ENCODE measurements at regions not wholly inside any gene's neighbourhood (a gene's known extent, or its start where the extent isn't known, plus 50 kb on each side); places are given as distances from the start of the nearest gene placed in this dataset.

DNA sequence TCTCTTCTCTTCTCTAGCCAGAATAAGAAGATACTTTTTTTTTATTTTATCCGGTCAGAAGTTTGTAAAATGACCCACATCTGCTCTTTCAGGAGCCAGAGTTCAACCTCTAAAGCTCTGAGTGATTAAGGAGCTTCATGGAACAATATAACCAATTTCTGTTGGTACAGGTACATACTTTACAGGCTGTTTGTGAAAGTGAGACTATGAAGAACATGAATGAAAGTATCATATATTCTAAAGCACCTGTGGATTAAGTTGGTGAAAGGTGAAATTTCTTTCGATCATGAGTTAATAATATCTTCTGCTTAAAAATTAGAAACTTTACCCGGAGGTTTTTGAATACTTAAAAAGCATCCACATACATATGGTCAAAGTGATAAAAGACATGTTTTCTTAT lies 65.2 kb downstream of the DMRT2 start:
- Histone ChIP-seq H2AFZ (ENCODE audit: low read depth, low read length, poor library complexity, severe bottlenecking) (no peak overlapping the region), H3K9ac (ENCODE audit: low read length) (no peak overlapping the region), H3K9me2 (ENCODE audit: insufficient read depth) (no peaks in the 10 kb centered on the region), H3K27ac (ENCODE audit: low read depth, low read length) (no peak overlapping the region), H3K27me3 (ENCODE audit: insufficient read depth, low read length) (no peaks in the 10 kb centered on the region), H4K20me1 (ENCODE audit: insufficient read depth) (no peaks in the 10 kb centered on the region), H3K4me1 (ENCODE audit: control insufficient read depth in 1 of 2, insufficient read depth in 2 of 2, low read length in 2 of 2) (no peaks in the 10 kb centered on the region), H3K79me2 (ENCODE audit: insufficient read depth, low read length) (no peaks in the 10 kb centered on the region), H3K36me3 (ENCODE audit: control insufficient read depth in 1 of 2, insufficient read depth in 2 of 2, low read length in 2 of 2) (no peaks in the 10 kb centered on the region), H3K9me3 (ENCODE audit: control insufficient read depth in 1 of 2, insufficient read depth in 1 of 2, low read depth in 1 of 2, low read length in 2 of 2) (peaks cover 0 to 4% of the 10 kb centered on the region in 2 experiments; a peak in 2 of 4 replicates), H3K4me3 (replicated peaks in 1 of 2; ENCODE audit: low read depth in 1 of 2, low read length in 2 of 2) (no peak overlapping the region), H3K4me2 (ENCODE audit: low read length) (no peak overlapping the region)
- ChIA-PET POLR2A (no interaction called here), RAD21 (ENCODE audit: low non-redundant PET in 1 of 2, low total read pairs in 2 of 2, uncharacterized antibody in 2 of 2, unreplicated experiment in 2 of 2) (no interaction called here), CTCF (no interaction called here)
- DNase-seq (ENCODE audit: low read depth, low spot score) (no peak), ATAC-seq (no peak)
- intact Hi-C loops (cut with micrococcal nuclease), result no loop called here
- no peak for TF ChIP-seq POLR2A (IDR thresholded peaks at IDR 0.05; ENCODE audit: borderline replicate concordance, extremely low read depth, insufficient read depth, insufficient read length)
- no peak for TF ChIP-seq SRF (IDR thresholded peaks at IDR 0.05; ENCODE audit: low read depth)
- no peak for TF ChIP-seq TCF7L2 (IDR thresholded peaks at IDR 0.05; ENCODE audit: borderline replicate concordance, extremely low read depth, insufficient read depth, insufficient read length)
- TF ChIP-seq ATF3 (IDR thresholded peaks at IDR 0.05), result no peak
- no peak for TF ChIP-seq YY1 (IDR thresholded peaks at IDR 0.05; ENCODE audit: extremely low read depth, insufficient replicate concordance, low read depth, low read length)
- TF ChIP-seq CBX3 (IDR thresholded peaks at IDR 0.05; ENCODE audit: low read depth), result no peak
- TF ChIP-seq SP1 (IDR thresholded peaks at IDR 0.05; ENCODE audit: low read depth), result no peak
- no peak for TF ChIP-seq ZNF274 (IDR thresholded peaks at IDR 0.05; ENCODE audit: low read depth, low read length)
- no TSS peak for BruUV-seq (replicated peaks)

GRCh38 chr9:1117439-1117838 lies 67.3 kb downstream of the DMRT2 start:
- H3K9me3 ChIP-seq (ENCODE audit: control insufficient read depth in 1 of 2, insufficient read depth in 1 of 2, low read depth in 1 of 2, low read length in 2 of 2), result peaks cover 0 to 4% of the 10 kb centered on the region in 2 experiments; a peak in 2 of 4 replicates
- BruUV-seq (replicated peaks), result no TSS peak
- TF ChIP-seq SIN3A (IDR thresholded peaks at IDR 0.05; ENCODE audit: low read depth) (no peak), POLR2AphosphoS5 (IDR thresholded peaks at IDR 0.05; ENCODE audit: low read depth, low read length) (no peak), CEBPB (IDR thresholded peaks at IDR 0.05; ENCODE audit: low read depth) (no peak), SP1 (IDR thresholded peaks at IDR 0.05; ENCODE audit: low read depth) (no peak), ELF1 (IDR thresholded peaks at IDR 0.05; ENCODE audit: borderline replicate concordance, low read depth) (no peak), CBX3 (IDR thresholded peaks at IDR 0.05; ENCODE audit: low read depth) (no peak), FOSL1 (IDR thresholded peaks at IDR 0.05; ENCODE audit: low read depth) (no peak)
- TF ChIP-seq, protein P1, sequence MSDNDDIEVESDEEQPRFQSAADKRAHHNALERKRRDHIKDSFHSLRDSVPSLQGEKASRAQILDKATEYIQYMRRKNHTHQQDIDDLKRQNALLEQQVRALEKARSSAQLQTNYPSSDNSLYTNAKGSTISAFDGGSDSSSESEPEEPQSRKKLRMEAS (IDR thresholded peaks at IDR 0.05), result no peak
- no peak for DNase-seq (ENCODE audit: low read depth, low spot score)
- ATAC-seq, result no peak
- H3K27ac ChIP-seq (ENCODE audit: low read depth, low read length), result no peak overlapping the region
- H2AFZ ChIP-seq (ENCODE audit: low read depth, low read length, poor library complexity, severe bottlenecking), result no peak overlapping the region
- H4K20me1 ChIP-seq (ENCODE audit: insufficient read depth), result no peaks in the 10 kb centered on the region
- no peaks in the 10 kb centered on the region for H3K9me2 ChIP-seq (ENCODE audit: insufficient read depth)
- no peak overlapping the region for H3K9ac ChIP-seq (ENCODE audit: low read length)
- ChIA-PET CTCF (no interaction called here), RAD21 (ENCODE audit: low non-redundant PET in 1 of 2, low total read pairs in 2 of 2, uncharacterized antibody in 2 of 2, unreplicated experiment in 2 of 2) (no interaction called here), POLR2A (no interaction called here)
- intact Hi-C loops (cut with micrococcal nuclease), result no loop called here
- H3K27me3 ChIP-seq (ENCODE audit: insufficient read depth, low read length), result no peaks in the 10 kb centered on the region
- H3K36me3 ChIP-seq (ENCODE audit: control insufficient read depth in 1 of 2, insufficient read depth in 2 of 2, low read length in 2 of 2), result no peaks in the 10 kb centered on the region
- H3K4me3 ChIP-seq (replicated peaks in 1 of 2; ENCODE audit: low read depth in 1 of 2, low read length in 2 of 2), result no peak overlapping the region
- H3K4me2 ChIP-seq (ENCODE audit: low read length), result no peak overlapping the region
- no peaks in the 10 kb centered on the region for H3K79me2 ChIP-seq (ENCODE audit: insufficient read depth, low read length)
- no peaks in the 10 kb centered on the region for H3K4me1 ChIP-seq (ENCODE audit: control insufficient read depth in 1 of 2, insufficient read depth in 2 of 2, low read length in 2 of 2)

Measured in HCT116 (cell line).